Neural cell (in vitro differentiated cells): ENCODE measurements at regions not wholly inside any gene's neighbourhood (a gene's known extent, or its start where the extent isn't known, plus 50 kb on each side); places are given as distances from the start of the nearest gene placed in this dataset.

ENCODE experiments used
- CTCF ChIP-seq: fragments of 450-650 bp; IDR thresholded peaks from 2 replicates; pipeline ENCODE4 v1.5.1; 2014; ENCODE audit warnings: antibody characterized with exemption, mild to moderate bottlenecking, moderate library complexity; ENCODE audit not compliant: poor library complexity, severe bottlenecking
- EP300 ChIP-seq: fragments of 450-650 bp; conservative IDR thresholded peaks from 2 replicates; pipeline ENCODE4 v1.6.1; 2014; ENCODE audit warnings: antibody characterized with exemption, mild to moderate bottlenecking, moderate library complexity; ENCODE audit not compliant: poor library complexity, severe bottlenecking
- EZH2 ChIP-seq: fragments of 200-600, 300-800 bp; shearing (Covaris generic), sonication (generic); IDR thresholded peaks from 2 replicates; pipeline ENCODE4 v1.6.1; 2014; ENCODE audit warnings: antibody characterized with exemption, low read length, borderline replicate concordance, mild to moderate bottlenecking; ENCODE audit not compliant: insufficient read depth, poor library complexity, severe bottlenecking
- MXI1 ChIP-seq: fragments of 450-650 bp; conservative IDR thresholded peaks from 2 replicates; pipeline ENCODE4 v1.6.1; 2014; ENCODE audit warnings: antibody characterized with exemption, mild to moderate bottlenecking; ENCODE audit not compliant: poor library complexity, severe bottlenecking
- POLR2AphosphoS5 ChIP-seq: IDR thresholded peaks from 2 replicates; pipeline ENCODE4 v1.6.1; 2012
- RAD21 ChIP-seq: fragments of 450-650 bp; conservative IDR thresholded peaks from 2 replicates; pipeline ENCODE4 v1.6.1; 2014; ENCODE audit warnings: antibody characterized with exemption, mild to moderate bottlenecking, moderate library complexity
- REST ChIP-seq: IDR thresholded peaks from 2 replicates; pipeline ENCODE4 v1.6.1; 2012; ENCODE audit warnings: borderline replicate concordance
- SMC3 ChIP-seq: fragments of 450-650 bp; conservative IDR thresholded peaks from 2 replicates; pipeline ENCODE4 v1.6.1; 2014; ENCODE audit warnings: antibody characterized with exemption, mild to moderate bottlenecking, moderate library complexity; ENCODE audit not compliant: poor library complexity
- TAF1 ChIP-seq: IDR thresholded peaks from 2 replicates; pipeline ENCODE4 v1.6.1; 2012; ENCODE audit warnings: low read depth

- TF ChIP-seq CTCF (no peak), REST (no peak), SMC3 (no peak), MXI1 (no peak), POLR2AphosphoS5 (no peak), RAD21 (no peak), TAF1 (no peak), EP300 (no peak), EZH2 (no peak)
These were observed 85.9 kb upstream of the LANCL2 start for GRCh38 chr7:55279080-55279845.
